Pancreas (tissue), 10 donors: ENCODE measurements at regions not wholly inside any gene's neighbourhood (a gene's known extent, or its start where the extent isn't known, plus 50 kb on each side); places are given as distances from the start of the nearest gene placed in this dataset.

Experiments
- ATAC-seq, 4 donors: fragments of 200-7000 bp; cut with Tn5 transposase; one replicate each; pipeline versions ENCODE4 v1.8.0 to v1.9.1; 2020; ENCODE audit warnings: mild to moderate bottlenecking in 4 of 4, moderate library complexity in 4 of 4
- DNase-seq, 6 donors: peaks; one replicate each; pipeline ENCODE4 v3.0.0-alpha.2; 2020
- FAIRE-seq: peaks from 2 replicates; lab custom pipeline; 2012; peaks lifted over from hg19 to GRCh38; lab: Jason Lieb, UNC
- H3K27ac ChIP-seq, 4 donors: fragments of 200-600 bp; sonication (generic); 1 replicate in 3 of 4; 2 replicates in 1 of 4; pipeline versions ENCODE4 v1.5.0 to v1.8.0; 2020
- H3K27me3 ChIP-seq, 4 donors: fragments of 200-600 bp; one replicate each; pipeline ENCODE4 v1.8.0; 2021
- H3K36me3 ChIP-seq, 3 donors: fragments of 200-600 bp; sonication (generic) in 1 of 3; one replicate each; pipeline versions ENCODE4 v1.5.0 to v1.8.0; 2020 to 2021
- H3K4me1 ChIP-seq, 3 donors: fragments of 200-600 bp; one replicate each; pipeline ENCODE4 v1.8.0; 2021
- H3K4me3 ChIP-seq, 4 donors: fragments of 200-600 bp; sonication (generic) in 2 of 4; one replicate each; pipeline versions ENCODE4 v1.5.0 to v1.8.0; 2020 to 2021
- H3K9me3 ChIP-seq, 4 donors: fragments of 200-600 bp; one replicate each; pipeline ENCODE4 v1.8.0; 2021
- CTCF ChIP-seq, 4 donors: fragments of 200-600 bp; sonication (generic) in 3 of 4; IDR thresholded peaks; one replicate each; pipeline versions ENCODE4 v1.5.0 to v1.8.0; 2021; ENCODE audit warnings: antibody characterized with exemption in 4 of 4
- WGBS, 2 donors: extraction: QIAGEN DNeasy Blood & Tissue Kit; methylation state at CpG; one replicate each; pipeline ENCODE4 v1.1.7; 2013; 5-methylcytosine and 5-hydroxymethylcytosine counted together
- intact Hi-C, 3 donors: fragments of 100-400 bp; cut with DNase I; formaldehyde crosslinking; loops; one replicate each; pipeline versions ENCODE4 v1.11.1 to v1.14.2; 2022
- donor health status: healthy with polysubstance abuse.
- donor health status: DM: no; HTN: no; CAD: no; lungs with moderate emphysema.
- donor health status: DM: no; HTN: no; CAD: no.
- donor health status: control.
- donor health status: control.
- donor health status: Bipolar disorder and iron deficiency.
- donor health status: DM: yes; HTN: yes; CAD: no.
- donor health status: DM: no; HTN: no; CAD: no.
- donor health status: DM: no; HTN: no; CAD: no.
- donor health status: DM: yes; HTN: yes; CAD: no.

GRCh38 chr5:84453405-84453804 is 68.7 kb upstream of the EDIL3 start:
- TF ChIP-seq CTCF (IDR thresholded peaks at IDR 0.05) = no peak
- FAIRE-seq = no peak

GRCh38 chr5:84450617-84451414 is 66.1 kb upstream of the EDIL3 start:
- Histone ChIP-seq H3K9me3 (no peaks in the 10 kb centered on the region), H3K27me3 (no peaks in the 10 kb centered on the region), H3K27ac (no peak overlapping the region), H3K4me3 (no peak overlapping the region), H3K36me3 (no peaks in the 10 kb centered on the region), H3K4me1 (no peaks in the 10 kb centered on the region)
- peak in 2 of 4 donors; percentile 6 to 19 for TF ChIP-seq CTCF (IDR thresholded peaks at IDR 0.05)
- ATAC-seq (no peak), DNase-seq (no peak), FAIRE-seq (peak; percentile 37)
- WGBS, 2 donors = 68 to 84% methylated on average over 2 of the region's 2 CpGs
- intact Hi-C loops = no loop called here

More at GRCh38 chr5:84453405-84453804, 68.7 kb upstream of the EDIL3 start:
- DNase-seq = no peak
- Histone ChIP-seq H3K4me1 (no peaks in the 10 kb centered on the region), H3K27ac (no peak overlapping the region), H3K4me3 (no peak overlapping the region), H3K9me3 (no peaks in the 10 kb centered on the region), H3K27me3 (no peaks in the 10 kb centered on the region), H3K36me3 (no peaks in the 10 kb centered on the region)
- no peak for ATAC-seq
- intact Hi-C loops = no loop called here

GRCh38 chr5:84445049-84445685 is 60.5 kb upstream of the EDIL3 start:
- Histone ChIP-seq H3K4me1 (no peaks in the 10 kb centered on the region), H3K27me3 (no peaks in the 10 kb centered on the region), H3K9me3 (no peaks in the 10 kb centered on the region), H3K27ac (no peak overlapping the region), H3K4me3 (no peak overlapping the region), H3K36me3 (no peaks in the 10 kb centered on the region)
- WGBS, 2 donors = 43 to 47% methylated on average over 2 of the region's 2 CpGs
- TF ChIP-seq CTCF (IDR thresholded peaks at IDR 0.05) = no peak
- FAIRE-seq (no peak), ATAC-seq (no peak), DNase-seq (no peak)
- intact Hi-C loops = no loop called here

- intact Hi-C loops = no loop called here
- Histone ChIP-seq H3K36me3 (no peaks in the 10 kb centered on the region), H3K9me3 (no peaks in the 10 kb centered on the region), H3K4me1 (no peaks in the 10 kb centered on the region), H3K27me3 (no peaks in the 10 kb centered on the region), H3K27ac (no peak overlapping the region), H3K4me3 (no peak overlapping the region)
- no peak for TF ChIP-seq CTCF (IDR thresholded peaks at IDR 0.05)
- no peak for FAIRE-seq
- WGBS, 2 donors = 66 to 80% methylated on average over 1 of the region's 1 CpG
- no peak for ATAC-seq
- no peak for DNase-seq
Observed at GRCh38 chr5:84438456-84438855, 53.8 kb upstream of the EDIL3 start.
